ENCODE measurements at regions not wholly inside any gene's neighbourhood (a gene's known extent, or its start where the extent isn't known, plus 50 kb on each side); places are given as distances from the start of the nearest gene placed in this dataset.

GRCh38 chr12:85609778-85610177 is 226.4 kb downstream of the RASSF9 start:
- DNase-seq: no peak
- no peaks in the 10 kb centered on the region for H3K36me3 ChIP-seq
- H3K27me3 ChIP-seq: no peaks in the 10 kb centered on the region
- H3K9me3 ChIP-seq: peaks cover 0 to 2% (median 0%) of the 10 kb centered on the region in 4 donors
- no peak overlapping the region for H3K27ac ChIP-seq
- WGBS, 2 donors: 53 to 72% methylated on average over 2 of the region's 2 CpGs
- no peaks in the 10 kb centered on the region for H3K4me1 ChIP-seq
- TF ChIP-seq POLR2A (IDR thresholded peaks at IDR 0.05) (no peak), EP300 (IDR thresholded peaks at IDR 0.05) (no peak), POLR2AphosphoS5 (IDR thresholded peaks at IDR 0.05) (no peak), CTCF (IDR thresholded peaks at IDR 0.05) (no peak)
- intact Hi-C loops (cut with DNase I): no loop called here
- no peak overlapping the region for H3K4me3 ChIP-seq

- 88% methylated on average over 4 of the region's 4 CpGs for WGBS, 2 donors
- Histone ChIP-seq H3K9me3 (peaks cover 0 to 2% (median 0%) of the 10 kb centered on the region in 4 donors), H3K4me1 (no peaks in the 10 kb centered on the region), H3K27ac (no peak overlapping the region), H3K36me3 (no peaks in the 10 kb centered on the region), H3K4me3 (no peak overlapping the region), H3K27me3 (no peaks in the 10 kb centered on the region)
- no peak for DNase-seq
- TF ChIP-seq POLR2AphosphoS5 (IDR thresholded peaks at IDR 0.05) (no peak), POLR2A (IDR thresholded peaks at IDR 0.05) (no peak), CTCF (IDR thresholded peaks at IDR 0.05) (no peak), EP300 (IDR thresholded peaks at IDR 0.05) (no peak)
- intact Hi-C loops (cut with DNase I): no loop called here
Observed at GRCh38 chr12:85610194-85610593, 226.0 kb downstream of the RASSF9 start.

GRCh38 chr12:85616201-85616600 is 220.0 kb downstream of the RASSF9 start:
- H3K4me3 ChIP-seq: no peak overlapping the region
- intact Hi-C loops (cut with DNase I): no loop called here
- WGBS, 2 donors: 77 to 89% methylated on average over 2 of the region's 2 CpGs

GRCh38 chr12:85617307-85618091 is 218.7 kb downstream of the RASSF9 start:
- 66 to 71% methylated on average over 3 of the region's 3 CpGs for WGBS, 2 donors

More at GRCh38 chr12:85616201-85616600, 220.0 kb downstream of the RASSF9 start:
- Histone ChIP-seq H3K27me3 (no peaks in the 10 kb centered on the region), H3K4me1 (no peaks in the 10 kb centered on the region), H3K27ac (no peak overlapping the region), H3K36me3 (no peaks in the 10 kb centered on the region), H3K9me3 (peaks cover 0 to 2% (median 0%) of the 10 kb centered on the region in 4 donors)
- TF ChIP-seq CTCF (IDR thresholded peaks at IDR 0.05): no peak
- TF ChIP-seq POLR2AphosphoS5 (IDR thresholded peaks at IDR 0.05): no peak
- no peak for TF ChIP-seq EP300 (IDR thresholded peaks at IDR 0.05)
- no peak for TF ChIP-seq POLR2A (IDR thresholded peaks at IDR 0.05)
- no peak for DNase-seq

More at GRCh38 chr12:85617307-85618091, 218.7 kb downstream of the RASSF9 start:
- Histone ChIP-seq H3K9me3 (no peaks in the 10 kb centered on the region), H3K36me3 (no peaks in the 10 kb centered on the region), H3K4me1 (no peaks in the 10 kb centered on the region), H3K27me3 (no peaks in the 10 kb centered on the region), H3K27ac (no peak overlapping the region), H3K4me3 (no peak overlapping the region)
- intact Hi-C loops (cut with DNase I): no loop called here
- DNase-seq: no peak
- TF ChIP-seq CTCF (IDR thresholded peaks at IDR 0.05): no peak
- TF ChIP-seq EP300 (IDR thresholded peaks at IDR 0.05): no peak
- TF ChIP-seq POLR2AphosphoS5 (IDR thresholded peaks at IDR 0.05): no peak
- no peak for TF ChIP-seq POLR2A (IDR thresholded peaks at IDR 0.05)

All from sigmoid colon (tissue), 6 donors.